Stimulated activated CD4-positive, alpha-beta T cell treated with anti-CD3 and anti-CD28 coated beads, Interleukin-12 subunit alpha, Interleukin-12 subunit beta, amount 100 ng/mL, for 24 hours (primary cell): ENCODE measurements at regions not wholly inside any gene's neighbourhood (a gene's known extent, or its start where the extent isn't known, plus 50 kb on each side); places are given as distances from the start of the nearest gene placed in this dataset.

Experiments
- DNase-seq, 2 experiments: peaks; one replicate each; pipeline ENCODE4 v3.0.0-alpha.2; 2020; ENCODE audit warnings: low read depth in 2 of 2

DNA sequence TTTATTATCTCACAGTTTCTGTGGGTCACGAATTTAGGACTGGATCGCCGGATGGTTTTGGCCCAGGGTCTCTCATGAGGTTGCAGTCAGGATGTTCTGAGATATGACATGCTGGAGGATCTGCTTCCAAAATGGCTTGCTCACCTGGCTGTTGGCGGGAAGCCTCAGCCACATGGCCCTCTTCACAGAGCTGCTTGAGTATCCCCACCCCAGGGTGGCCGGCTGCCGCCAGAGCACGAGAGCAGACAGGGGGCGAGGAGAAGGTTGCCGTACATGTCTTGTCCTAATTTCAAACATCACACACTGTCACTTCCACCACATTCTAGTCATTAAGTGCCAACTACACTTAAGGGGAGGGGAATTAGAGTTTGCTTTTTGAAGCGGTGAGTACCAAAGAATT lies 365.8 kb downstream of the FGFR2 start:
- DNase-seq: no peak

DNA sequence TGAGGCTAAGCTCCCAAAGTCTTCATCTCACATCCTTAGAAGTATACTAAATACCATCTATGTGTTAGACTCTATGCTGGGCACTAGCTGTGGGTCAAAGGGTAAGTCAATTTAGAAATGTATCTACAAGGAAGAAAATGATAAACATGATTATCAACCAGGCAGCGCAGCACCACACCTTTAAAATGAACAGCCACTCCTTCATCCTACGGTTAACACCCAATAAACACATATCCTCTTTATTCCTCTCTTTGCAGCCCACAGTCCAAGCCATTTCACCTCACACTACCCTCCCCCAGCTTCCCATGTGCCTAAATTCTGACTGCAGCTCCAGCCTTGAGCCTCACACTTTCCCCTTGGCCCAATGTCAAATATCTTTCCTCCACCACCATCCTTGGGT lies 362.6 kb downstream of the FGFR2 start:
- DNase-seq: no peak

DNA sequence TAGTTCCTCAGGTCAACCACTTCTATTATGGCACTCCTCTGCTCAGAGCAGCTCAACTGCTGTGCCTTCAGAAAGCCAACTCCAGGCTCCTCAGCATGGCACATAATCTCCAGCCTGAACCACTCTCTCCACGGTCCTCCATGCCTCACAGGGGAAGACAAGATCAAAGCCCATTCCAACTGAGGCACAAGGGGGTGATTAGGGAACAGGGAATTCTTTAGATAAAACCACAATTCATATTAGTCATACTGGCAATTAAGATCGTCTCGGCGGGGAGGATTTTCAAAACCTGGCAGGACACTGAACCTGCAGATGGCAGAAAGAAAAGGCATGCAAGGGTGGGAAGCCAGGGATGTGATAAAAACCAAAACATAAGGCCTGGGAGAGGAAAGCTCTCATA lies 361.6 kb downstream of the FGFR2 start:
- no peak for DNase-seq

DNA sequence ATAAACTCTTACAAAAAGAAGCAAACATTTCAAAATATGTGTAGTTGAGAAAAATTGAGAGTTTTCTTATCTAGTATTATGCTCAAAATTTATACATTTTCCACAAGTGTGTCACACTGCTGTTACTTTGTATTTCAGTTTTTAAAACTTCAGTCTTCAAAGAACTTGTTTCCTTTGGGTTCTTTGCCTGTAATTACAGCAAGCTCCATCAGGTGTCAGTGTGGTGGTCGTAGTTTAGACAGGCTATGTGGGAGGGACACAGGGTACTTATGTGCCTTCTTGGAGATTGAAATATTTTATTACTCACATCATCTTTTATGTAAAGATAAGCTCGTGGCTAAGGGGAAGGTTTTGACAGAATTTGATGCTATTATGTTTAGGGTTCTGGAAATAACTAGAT lies 360.5 kb downstream of the FGFR2 start:
- no peak for DNase-seq

DNA sequence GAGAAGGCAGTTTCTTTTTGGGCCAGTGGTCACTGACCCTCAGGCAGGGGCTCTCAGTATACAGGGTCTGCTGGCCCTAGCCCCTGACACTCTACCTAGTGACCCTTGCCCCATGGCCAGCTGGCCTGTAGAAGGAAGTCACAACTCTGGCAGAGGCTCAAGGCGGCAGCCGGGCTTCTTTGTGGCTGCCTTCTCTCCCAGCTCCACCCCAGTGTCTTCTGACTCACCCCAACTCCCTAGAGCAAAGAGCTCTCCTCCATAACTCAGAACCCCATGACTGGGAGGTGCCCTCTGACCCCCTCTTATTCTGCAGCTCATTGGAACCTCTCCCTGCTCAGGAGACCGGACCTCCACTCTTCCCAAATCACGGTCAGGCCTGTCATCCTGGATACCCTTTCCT lies 358.2 kb downstream of the FGFR2 start:
- DNase-seq: no peak

DNA sequence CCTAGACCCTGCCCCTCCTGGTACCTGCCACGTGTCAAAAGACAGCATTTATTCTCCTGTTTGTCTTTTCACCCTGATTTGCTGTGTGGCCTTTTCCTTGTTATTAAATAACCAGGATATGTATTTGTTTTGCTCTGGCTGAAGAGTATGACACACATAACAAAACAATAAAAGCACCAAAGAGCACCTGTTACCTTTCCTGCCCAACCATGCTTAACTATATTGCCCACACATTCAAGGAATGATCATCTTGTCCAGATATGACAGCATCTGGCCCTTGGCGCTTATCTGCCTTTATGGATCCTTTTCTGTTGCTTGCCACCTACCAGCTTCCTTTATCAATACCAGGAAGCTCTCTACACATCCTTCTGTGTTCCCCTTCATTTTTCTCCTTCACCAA lies 357.7 kb downstream of the FGFR2 start:
- DNase-seq: no peak

DNA sequence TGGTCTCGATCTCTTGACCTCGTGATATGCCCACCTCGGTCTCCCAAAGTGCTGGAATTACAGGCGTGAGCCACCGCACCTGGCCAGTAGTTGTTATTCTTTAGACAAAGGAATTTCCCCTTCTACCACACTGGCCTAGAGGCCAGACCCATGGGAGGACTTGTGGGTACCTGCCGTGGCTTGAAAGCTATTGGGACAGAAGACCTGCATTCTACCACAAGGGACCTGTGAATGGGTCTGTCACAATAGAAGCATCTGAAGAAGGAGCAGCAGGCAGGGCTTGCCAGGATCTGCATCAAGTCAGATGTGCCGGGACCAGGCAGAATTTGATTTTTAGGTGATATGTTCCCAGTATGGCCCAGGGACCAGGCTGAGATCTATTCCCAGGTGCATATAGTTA lies 356.9 kb downstream of the FGFR2 start:
- DNase-seq: no peak

DNA sequence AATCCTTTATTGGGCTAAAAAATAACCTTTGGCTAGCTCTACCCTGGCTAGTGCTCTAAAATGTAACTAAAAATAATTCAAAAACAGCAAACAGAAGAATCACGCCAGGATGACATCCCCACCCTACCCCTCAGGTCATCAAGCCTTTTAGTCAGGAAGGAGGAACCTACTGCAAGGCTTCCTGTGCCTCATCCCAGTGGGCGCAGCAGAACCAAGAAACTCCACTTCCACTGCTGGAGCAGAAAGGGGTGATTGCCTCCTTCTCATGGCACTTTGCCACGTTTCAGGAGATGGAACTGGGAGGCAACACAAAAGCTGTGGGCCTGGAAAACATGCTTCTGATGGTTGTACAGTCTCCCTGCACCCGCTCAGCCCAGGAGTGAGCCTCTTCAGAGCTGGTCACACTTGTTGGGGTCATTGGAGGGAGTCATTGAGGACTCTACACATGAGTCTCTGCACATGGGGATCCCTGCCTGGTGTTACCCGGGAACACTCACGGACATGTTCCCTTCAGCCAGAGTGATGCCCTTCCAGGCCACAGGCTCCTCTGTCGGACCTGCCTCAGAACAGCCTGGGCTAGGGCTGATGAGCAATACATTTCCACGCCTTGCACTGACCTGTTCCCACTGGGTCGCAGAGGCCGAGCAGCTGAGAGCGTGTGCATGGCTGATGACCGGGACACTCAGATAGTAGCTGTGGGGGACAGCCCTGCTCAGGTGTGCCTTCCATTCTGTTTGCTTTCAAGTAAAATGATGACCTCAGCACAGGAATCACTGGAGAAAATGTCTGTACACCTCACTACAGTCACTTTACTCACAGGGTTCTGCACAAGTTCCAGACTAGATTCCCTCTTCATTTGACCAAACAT lies 355.3 kb downstream of the FGFR2 start:
- DNase-seq: no peak

DNA sequence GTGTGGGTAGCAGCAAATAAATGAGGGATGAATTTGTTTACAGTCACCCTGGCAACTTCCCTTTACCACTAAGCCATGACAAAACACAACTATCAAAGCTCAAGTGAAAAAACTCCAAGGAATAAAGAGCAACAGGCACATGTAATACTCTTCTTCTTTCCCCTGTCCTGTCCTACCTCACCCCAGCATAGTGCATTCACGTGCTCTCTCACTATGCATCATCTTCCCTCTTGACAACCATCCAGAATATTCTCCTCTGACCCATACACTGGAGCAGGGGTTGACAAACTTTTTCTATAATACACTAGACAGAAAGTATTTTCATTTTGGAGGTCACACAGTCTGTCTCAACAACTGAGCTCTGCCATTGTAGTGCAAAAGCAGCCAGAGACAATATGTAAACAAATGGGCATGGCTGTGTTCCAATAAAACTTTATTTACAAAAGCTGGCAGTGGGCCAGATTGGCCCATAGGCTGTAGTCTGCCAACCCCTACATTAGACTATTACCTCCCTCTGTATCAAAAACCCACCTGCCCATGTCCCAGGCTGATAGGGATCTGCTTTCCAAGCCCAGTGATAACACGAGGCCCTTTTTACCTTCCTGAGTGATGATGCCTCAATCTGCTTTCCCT lies 354.5 kb downstream of the FGFR2 start:
- no peak for DNase-seq

DNA sequence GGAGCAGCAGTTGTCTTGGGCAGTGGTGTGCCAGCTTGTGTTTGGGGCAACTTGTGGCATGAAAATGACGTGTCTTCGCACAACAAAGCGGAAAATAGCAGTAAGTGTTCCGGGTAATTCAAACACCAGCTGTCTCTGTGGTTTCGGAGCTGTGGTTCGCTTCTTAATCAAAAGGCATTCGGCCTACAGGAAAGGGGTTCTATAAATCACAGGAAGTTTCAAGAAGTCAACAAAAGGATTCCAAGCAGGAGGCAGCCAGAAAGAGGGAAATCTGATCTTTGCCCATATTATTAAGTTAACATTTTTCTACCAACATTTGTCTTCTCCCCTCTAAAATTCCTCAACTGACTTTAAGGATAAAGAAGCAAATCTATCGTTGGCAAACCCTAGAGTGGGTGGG lies 353.4 kb downstream of the FGFR2 start:
- DNase-seq: no peak

DNA sequence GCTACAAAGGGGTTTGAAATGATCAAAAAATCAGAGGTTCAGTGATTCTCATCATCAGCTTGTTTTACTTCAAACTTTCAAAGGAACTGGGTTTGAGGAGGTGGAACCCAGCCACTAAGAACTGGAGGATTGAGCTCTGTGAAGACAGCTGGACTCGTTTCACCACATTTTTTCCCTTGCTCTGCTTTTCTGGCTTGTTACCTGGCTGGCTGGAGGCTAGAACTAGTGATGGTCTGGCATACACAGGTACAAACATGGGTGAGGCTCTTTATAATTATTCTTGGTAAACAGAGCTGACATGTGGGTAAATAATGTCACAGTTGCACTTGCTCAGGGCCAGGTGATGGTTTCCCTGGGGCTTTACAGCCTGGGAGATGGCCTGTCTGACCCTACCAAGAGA lies 352.5 kb downstream of the FGFR2 start:
- no peak for DNase-seq

DNA sequence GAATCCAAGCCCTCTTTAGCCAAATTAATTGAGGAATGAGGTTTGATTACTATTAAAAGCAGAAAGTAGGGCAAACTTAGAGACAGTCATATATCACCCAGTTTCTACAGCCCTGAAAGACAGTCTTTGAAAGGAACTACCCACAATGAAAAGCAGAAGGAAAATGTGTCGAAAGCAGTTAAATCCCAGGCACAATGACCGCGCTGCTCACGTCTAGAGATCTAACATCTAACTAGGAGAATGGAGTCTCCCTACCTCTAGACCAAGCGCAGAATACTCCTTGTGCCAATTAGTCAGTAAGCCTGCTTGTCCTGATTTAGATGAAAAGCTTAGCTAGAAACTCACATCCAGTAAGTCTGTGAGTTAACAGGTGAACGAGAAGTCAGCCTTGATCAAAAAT lies 350.0 kb downstream of the FGFR2 start:
- no peak for DNase-seq

DNA sequence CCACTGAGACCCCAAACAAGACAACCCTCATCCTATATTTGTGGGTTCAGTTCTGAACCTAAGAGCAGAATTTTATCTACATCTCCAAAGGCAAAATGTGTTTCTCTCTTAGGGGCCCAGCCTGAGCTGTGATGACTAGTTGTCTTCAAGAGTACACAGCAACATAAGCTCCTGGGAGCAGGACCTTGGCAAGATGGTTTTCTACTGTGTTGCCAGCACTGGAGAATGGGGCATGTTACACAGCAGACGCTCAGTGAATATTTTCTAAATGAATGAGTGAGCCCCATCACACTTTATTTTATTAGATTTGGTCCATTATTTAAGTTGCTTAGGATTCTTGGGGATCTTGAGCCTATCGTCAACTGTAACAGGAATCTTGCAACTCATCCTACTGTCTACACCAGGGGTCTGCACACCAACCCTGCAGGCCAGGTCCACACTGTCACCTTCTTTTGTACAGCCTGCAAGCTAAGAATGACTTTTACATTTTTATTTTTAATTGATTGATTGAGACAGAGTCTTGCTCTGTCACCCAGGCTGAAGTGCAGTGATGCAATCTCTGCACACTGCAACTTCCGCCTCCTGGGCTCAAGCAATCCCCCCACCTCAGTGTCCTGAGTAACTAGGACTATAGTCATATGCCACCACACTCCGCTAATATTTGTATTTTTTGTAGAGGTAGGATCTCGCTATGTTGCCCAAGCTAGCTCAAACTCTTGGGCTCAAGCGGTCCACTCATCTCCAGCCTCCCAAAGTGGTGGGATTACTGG lies 347.1 kb downstream of the FGFR2 start:
- DNase-seq: no peak

DNA sequence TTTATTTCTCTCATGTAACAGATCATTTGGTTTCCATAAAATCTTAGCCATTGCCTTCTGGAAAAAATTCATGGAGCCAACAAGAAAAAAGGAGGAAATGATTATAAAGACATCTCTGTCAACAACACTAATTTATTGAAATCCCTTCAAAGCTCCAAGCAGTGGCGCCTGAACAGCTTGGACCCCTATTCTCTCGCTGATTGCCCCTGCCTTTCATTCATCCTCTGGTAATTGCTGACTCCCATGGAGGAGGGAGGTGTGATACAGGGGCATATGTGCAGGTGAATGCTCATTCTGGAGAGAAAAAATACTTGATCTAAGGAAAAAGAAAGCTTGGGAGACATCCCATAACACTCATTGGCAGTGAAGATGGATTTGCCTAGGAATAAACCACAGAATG lies 345.5 kb downstream of the FGFR2 start:
- no peak for DNase-seq

DNA sequence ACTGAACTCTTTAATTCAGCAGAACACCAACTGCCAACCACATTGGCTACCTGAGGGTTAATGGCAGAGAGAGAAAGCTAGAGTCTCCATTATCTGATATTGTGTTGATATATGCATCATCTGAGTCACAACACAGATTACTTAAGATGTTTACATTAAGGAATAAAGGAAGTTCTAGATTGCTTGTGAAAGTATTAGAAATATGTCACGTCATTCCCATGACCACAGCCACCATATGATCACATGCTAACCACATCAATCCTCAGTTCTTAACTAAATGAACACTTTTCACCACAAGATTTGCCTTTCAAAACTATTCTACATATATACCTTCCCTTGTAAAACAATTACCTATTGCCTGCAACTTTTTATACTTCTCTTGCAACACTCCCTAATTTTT lies 337.9 kb downstream of the FGFR2 start:
- DNase-seq: no peak

DNA sequence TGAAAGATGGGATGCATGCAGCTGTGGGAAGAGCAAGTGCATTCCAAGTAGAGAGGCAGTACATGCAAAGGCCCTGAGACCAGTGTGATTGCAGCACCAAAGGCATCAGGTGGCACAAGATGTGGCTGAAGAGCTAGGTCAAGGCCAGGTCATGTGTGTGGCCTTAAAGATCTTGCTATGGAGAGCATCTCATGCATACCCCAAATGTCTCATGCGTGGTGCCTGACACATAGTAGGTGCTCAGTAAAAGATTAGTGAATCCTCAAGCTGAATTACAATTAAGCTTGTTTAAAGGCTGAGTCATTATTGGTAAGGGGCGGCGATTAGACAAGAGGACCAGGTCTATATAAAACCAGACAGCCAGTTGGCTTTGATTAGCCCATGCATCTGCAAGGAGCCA lies 336.6 kb downstream of the FGFR2 start:
- no peak for DNase-seq

DNA sequence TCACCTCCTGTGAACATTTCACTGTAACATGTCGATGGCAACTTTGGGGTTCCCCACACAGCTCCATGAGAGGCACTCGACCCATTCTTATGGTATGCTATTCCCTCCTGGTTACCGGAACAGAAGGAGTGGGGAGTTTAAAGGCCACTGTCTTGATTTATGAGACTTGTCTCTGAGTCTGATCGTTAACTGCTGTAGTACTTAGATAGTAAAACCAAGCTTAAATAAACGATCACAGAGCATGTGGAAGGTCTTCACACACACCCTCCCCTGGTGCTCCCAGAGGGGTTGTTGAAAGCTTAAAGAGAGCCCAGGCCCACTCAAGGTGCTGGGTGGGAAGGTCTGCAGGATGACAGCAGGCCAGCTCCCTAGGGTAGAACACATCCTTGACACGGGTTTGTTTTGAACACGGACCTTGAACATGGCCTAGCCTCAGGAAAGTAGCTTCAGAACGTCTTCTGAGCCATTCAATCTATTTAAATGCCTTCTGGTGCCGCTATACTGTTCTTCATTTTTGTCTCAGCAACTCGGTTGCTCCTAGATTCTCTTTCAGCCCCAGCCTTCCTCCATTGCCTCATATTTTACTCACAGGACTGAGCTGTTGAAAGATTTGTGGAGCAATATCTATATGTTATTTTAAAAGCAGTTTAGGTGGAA lies 335.3 kb downstream of the FGFR2 start:
- no peak for DNase-seq

DNA sequence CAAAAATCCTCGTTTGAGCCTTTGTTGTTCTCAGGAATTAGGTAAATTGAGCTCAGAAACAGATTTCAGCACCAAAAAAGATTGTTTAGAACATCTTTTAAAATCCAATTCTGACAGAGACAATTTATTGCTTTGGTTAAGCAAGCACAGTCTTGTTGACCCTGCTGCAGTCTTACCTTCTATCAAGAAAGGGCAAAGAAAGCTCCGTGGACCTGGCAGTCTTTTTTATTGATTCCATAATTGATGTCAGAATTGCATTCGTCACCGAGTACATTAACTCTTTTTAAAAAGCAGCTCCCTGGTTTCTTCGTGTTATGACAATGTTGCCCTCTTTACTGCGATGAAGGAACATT lies 334.8 kb downstream of the FGFR2 start:
- DNase-seq: no peak

DNA sequence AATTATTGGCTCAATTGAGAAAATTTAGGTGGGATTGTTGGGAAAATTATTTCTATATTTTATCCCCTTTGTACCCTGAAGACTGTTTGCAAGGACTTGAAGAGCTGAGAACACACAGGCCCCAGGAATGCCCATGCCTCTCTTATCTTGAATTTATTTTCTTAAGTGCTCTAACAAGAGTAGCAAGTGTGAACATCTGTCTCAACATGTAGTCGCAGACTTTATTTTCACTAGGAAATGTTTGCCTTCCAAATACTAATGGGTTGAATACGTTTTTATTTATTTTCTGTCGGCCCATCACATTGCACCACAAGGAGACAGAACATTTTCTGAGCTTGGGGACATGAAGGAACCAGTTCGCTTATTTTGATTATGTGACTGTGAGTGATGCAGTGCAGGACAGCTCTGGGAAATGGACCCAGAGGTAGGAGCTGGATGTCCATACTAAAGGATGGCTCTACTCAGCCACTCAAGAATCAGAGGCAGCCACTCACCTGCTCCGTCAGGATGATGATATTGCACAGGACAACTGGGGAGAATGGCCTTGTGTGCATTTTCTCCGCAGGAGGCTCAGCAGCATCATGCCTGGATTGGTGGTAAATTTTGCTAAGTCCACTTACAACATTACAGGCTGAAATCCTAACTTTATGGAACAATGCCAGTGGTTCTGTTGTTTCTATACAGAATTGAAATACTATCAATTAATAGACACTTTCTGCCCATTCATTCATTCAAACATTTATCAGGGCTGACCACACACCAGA lies 332.7 kb downstream of the FGFR2 start:
- DNase-seq: no peak

DNA sequence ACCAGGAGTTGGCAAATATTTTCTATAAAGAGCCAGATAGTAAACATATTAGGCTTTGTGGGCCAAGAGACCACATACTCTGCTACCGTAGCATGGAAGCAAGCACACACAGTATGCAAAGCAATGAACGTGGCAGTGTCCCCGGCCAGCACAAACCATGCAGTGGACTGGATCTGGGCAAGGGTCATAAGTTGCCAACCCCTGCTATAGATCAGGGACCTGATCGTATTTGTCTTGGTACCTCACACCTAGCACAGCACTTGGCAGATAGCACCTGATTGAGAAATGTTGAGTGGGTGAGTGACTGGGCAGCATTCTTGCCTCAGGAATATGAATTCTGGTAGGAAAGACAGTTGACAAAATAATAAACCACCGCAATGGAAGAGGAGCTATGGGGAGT lies 331.9 kb downstream of the FGFR2 start:
- no peak for DNase-seq

DNA sequence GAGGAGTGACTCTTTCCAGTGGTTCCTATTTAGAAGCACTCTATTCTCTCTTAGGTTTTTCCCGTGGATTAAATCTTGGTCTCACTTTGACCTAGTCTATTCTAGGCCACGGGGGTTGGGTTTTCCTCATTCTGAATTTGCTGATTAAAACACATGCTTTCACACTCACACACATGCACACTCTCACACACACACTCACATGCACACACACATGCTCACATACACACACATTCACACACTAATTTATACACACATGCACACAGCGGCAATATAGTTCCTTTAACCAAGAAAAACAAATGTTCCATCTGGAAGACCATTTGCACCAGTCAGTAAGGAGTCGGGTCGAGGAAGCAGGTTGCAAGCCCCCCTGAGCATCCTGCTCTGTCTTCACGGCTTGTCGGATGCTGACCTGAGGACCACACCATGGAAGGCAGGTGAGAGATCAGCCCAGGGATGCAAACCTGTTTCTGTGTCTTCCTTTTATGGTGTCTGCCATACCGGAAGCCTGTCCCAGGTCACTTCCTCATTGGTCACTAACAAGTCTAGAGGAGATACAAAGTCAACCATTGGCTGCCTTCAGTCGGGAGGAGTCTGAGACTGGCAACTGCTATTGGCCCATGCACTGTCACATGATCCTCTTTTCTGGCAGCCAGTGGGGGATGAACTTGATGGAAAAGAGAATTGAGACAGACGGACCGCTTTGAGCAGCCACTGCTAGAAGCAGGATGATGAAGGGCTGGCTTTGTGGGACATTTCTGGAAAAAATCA lies 330.8 kb downstream of the FGFR2 start:
- DNase-seq: no peak
